Astrocyte of the cerebellum (primary cell): ENCODE measurements at regions not wholly inside any gene's neighbourhood (a gene's known extent, or its start where the extent isn't known, plus 50 kb on each side); places are given as distances from the start of the nearest gene placed in this dataset.
A peak's percentile ranks its signal among the peaks of the same experiment; 100 is the strongest.
"Not testable (repeated sequence)": the region's sequence is repeated elsewhere in the genome, so short reads cannot be mapped to it uniquely, and the experiment has no call there.

Experiments
- DNase-seq: peaks from one replicate; pipeline ENCODE4 v3.0.0-alpha.2; 2011; ENCODE audit warnings: low read depth
- H3K4me3 ChIP-seq: 2 replicates; pipeline ENCODE4 v1.5.1; 2011; ENCODE audit warnings: mild to moderate bottlenecking, low read depth, low read length, moderate library complexity
- in situ Hi-C: cut with HindIII; loops from 2 replicates; pipeline ENCODE4 v1.10.0; 2017; ENCODE audit warnings: low sequenced_read_pairs
- TF ChIP-seq, protein P1 (sequence below): IDR thresholded peaks from 2 replicates; pipeline ENCODE4 v1.5.1; 2012; ENCODE audit warnings: low read length, low read depth, moderate library complexity, mild to moderate bottlenecking; ENCODE audit errors: missing control alignments

DNA sequence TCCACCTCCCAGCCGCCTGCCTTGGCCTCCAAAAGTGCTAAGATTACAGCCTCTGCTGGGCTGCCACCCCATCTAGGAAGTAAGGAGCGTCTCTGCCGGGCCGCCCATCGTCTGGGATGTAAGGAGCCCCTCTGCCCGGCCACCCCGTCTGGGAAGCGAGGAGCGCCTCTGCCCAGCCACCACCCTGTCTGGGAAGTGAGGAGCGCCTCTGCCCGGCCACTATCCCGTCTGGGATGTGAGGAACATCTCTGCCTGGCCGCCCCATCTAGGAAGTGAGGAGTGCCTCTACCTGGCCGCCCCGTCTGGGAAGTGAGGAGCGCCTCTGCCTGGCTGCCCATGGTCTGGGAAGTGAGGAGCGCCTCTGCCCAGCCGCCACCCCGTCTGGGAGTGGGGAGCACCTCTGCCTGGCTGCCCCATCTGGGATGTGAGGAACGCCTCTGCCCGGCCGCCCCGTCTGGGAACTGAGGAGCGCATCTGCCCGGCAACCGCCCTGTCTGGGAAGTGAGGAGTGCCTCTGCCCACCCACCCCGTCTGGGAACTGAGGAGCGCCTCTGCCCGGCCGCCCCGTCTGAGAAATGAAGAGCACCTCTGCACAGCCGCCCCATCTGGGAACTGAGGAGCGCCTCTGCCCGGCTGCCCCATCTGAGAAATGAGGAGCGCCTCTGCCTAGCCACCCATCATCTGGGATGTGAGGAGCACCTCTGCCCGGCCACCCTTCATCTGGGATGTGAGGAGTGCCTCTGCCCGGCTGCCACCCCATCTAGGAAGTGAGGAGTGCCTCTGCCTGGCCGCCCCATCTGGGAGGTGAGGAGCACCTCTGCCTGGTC, 137.8 kb upstream of the PALMD start:
- in situ Hi-C loops: no loop called here
- H3K4me3 ChIP-seq: no peak overlapping the region
- TF ChIP-seq, protein P1, sequence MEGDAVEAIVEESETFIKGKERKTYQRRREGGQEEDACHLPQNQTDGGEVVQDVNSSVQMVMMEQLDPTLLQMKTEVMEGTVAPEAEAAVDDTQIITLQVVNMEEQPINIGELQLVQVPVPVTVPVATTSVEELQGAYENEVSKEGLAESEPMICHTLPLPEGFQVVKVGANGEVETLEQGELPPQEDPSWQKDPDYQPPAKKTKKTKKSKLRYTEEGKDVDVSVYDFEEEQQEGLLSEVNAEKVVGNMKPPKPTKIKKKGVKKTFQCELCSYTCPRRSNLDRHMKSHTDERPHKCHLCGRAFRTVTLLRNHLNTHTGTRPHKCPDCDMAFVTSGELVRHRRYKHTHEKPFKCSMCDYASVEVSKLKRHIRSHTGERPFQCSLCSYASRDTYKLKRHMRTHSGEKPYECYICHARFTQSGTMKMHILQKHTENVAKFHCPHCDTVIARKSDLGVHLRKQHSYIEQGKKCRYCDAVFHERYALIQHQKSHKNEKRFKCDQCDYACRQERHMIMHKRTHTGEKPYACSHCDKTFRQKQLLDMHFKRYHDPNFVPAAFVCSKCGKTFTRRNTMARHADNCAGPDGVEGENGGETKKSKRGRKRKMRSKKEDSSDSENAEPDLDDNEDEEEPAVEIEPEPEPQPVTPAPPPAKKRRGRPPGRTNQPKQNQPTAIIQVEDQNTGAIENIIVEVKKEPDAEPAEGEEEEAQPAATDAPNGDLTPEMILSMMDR: no peak
- DNase-seq: no peak

DNA sequence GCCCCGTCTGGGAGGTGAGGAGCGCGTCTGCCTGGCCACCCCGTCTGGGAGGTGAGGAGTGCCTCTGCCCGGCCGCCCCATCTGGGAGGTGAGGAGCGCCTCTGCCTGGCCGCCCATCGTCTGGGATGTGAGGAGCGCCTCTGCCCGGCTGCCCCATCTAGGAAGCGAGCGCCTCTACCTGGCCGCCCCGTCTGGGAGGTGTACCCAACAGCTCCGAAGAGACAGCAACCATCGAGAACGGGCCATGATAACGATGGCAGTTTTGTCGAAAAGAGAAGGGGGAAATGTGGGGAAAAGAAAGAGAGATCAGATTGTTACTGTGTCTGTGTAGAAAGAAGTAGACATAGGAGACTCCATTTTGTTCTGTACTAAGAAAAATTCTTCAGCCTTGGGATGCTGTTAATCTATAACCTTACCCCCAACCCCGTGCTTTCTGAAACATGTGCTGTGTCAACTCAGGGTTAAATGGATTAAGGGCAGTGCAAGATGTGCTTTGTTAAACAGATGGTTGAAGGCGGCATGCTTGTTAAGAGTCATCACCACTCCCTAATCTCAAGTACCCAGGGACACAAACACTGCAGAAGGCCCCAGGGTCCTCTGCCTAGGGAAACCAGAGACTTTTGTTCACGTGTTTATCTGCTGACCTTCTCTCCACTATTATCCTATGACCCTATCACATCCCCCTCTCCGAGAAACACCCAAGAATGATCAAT, 137.0 kb upstream of the PALMD start:
- H3K4me3 ChIP-seq, in situ Hi-C loops, DNase-seq: not testable (repeated sequence)

DNA sequence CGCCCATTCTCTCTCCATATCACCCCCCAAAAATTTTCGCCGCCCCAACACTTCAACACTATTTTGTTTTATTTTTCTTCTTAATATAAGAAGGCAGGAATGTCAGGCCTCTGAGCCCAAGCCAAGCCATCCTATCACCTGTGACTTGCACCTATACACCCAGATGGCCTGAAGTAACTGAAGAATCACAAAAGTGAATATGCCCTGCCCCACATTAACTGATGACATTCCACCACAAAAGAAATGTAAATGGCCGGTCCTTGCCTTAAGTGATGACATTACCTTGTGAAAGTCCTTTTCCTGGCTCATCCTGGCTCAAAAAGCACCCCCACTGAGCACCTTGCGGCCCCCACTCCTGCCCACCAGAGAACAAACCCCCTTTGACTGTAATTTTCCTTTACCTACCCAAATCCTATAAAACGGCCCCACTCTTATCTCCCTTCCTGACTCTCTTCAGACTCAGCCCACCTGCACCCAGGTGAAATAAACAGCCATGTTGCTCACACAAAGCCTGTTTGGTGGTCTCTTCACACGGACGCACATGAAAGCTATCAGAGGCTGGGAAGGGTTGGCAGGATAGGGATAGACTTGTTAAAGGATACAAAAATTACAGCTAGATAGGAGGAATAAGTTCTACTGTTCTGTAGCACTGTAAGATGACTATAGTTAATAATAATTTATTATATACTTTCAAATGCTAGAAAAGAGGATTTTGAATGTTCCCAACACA, 130.9 kb upstream of the PALMD start:
- H3K4me3 ChIP-seq, in situ Hi-C loops: not testable (repeated sequence)

DNA sequence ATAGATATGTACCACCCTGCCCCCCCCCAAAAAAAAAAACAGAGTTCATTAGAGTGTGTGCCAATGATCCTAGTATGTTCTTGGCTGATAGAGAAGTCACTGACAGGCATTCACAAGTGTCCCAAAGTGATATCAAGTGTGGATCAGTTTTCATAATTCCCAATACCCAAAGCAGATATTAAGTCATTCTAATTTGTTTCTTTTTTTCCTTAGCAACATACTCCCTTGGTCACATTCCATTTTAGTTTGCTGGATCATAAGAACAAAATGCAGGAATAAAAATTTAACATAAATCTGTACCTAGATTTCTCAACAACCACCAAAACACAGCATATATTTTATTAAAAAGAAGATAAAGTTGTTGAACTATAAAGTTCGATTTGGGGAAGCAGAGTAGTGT, 129.8 kb upstream of the PALMD start:
- TF ChIP-seq, protein P1: no peak
- in situ Hi-C loops: no loop called here
- no peak overlapping the region for H3K4me3 ChIP-seq
- DNase-seq: no peak

More for the DNA sequence above, 130.9 kb upstream of the PALMD start:
- DNase-seq: not testable (repeated sequence)

DNA sequence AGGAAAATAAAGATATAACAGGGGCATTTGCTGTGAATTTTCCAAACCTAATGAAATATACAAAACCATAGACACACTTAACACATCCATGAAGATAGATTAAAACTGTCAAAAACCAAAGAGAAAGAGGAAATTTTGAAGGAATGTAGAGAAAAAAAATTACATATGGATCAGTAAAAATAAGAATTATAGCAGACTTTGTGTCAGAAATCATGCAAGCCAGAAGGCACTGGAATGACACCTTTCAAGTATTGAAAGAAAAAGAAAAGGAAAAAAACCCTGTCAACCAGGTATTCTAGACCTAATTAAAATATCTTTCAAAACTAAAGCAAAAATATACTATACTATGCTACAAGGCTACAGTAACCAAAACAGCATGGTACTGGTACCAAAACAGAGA, 125.8 kb upstream of the PALMD start:
- in situ Hi-C loops: no loop called here
- TF ChIP-seq, protein P1: no peak
- DNase-seq: no peak
- no peak overlapping the region for H3K4me3 ChIP-seq

DNA sequence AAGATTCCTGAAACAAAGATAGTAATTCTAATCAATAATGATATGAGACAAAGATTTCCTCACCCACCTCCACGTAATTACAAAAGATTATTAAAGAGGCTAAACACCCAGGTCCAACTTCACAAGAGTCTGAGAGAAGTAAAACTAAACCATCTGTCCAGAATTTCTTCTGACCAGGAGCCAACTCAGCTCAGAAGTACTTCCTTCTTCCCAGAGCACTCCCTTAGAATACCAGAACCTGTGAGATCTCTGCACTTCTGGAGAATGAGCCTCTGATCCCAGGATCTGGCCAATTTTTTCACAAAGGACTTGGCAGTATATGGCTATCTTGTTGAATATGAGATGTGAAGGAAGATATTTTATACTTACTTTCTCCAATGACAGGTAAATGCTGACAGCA, 120.6 kb upstream of the PALMD start:
- H3K4me3 ChIP-seq: no peak overlapping the region
- TF ChIP-seq, protein P1: no peak
- in situ Hi-C loops: no loop called here
- DNase-seq: no peak

DNA sequence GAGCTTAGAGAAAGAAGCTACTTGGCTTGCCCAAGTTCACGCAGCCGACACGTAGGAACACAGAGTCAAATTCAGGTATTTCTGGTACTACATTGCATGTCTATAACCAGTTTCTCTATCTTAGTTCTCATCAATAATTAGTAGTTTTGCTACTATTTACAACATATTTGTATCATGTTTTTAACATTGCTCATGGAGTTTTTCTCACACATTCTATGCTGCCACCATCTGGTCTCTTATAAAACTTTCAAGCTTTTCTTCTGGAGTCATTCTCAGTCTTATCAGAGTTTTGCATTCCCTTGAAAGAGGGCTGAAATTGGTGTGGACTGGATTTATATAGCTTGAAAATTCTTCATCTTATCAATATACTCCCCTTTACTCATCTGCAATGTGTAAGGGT, 118.8 kb upstream of the PALMD start:
- in situ Hi-C loops: no loop called here
- TF ChIP-seq, protein P1: peak; percentile 34
- DNase-seq: no peak
- no peak overlapping the region for H3K4me3 ChIP-seq
